GM11168 (cell line): ENCODE measurements at regions not wholly inside any gene's neighbourhood (a gene's known extent, or its start where the extent isn't known, plus 50 kb on each side); places are given as distances from the start of the nearest gene placed in this dataset.

ENCODE experiments used
- in situ Hi-C: fragments of 300-500 bp; cut with MboI; formaldehyde crosslinking; loops from one replicate; pipeline ENCODE4 v1.12.0; 2022; ENCODE audit warnings: low sequenced_read_pairs; ENCODE audit not compliant: unreplicated experiment

- in situ Hi-C loops, result no loop called here
These were observed 191.7 kb downstream of the ARL4A start for GRCh38 chr7:12879139-12879538.

DNA sequence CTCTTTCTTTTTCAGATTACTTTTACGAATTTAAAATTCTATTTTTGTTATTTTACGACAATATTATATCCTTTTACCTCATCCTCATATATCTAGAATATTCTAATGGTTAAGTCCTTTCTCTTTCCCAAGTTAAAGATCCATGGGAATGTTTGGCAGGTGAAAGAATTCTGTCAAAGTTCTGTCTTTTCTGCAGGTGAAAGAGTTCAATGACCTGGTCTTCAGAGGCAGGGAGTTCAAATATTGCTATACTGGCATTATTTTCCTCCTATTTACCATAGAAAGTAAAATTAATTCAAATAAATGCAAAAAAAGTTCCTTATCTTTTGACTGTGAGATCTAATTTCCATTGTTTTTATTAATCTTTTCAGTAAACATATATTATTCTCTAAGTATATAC is 194.3 kb downstream of the ARL4A start:
- in situ Hi-C loops, result no loop called here

DNA sequence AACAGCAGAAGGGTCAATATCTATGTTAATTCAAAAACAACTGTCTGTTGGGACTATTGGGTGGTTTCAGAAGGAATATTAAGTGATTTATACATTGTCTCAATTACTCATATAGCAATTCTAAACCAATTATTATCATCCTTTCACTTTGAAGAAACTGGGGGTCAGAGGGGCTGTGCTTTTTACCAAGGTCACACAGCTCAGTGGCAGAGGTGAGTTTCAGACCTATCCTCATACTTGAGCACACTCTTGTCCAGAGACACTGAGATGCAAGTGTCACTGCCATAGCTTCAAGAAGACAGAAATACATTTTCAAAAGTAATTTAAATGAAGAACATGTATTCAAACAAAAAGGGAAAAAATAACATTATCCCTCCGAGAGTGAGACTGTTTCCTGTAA is 195.3 kb downstream of the ARL4A start:
- in situ Hi-C loops, result no loop called here

DNA sequence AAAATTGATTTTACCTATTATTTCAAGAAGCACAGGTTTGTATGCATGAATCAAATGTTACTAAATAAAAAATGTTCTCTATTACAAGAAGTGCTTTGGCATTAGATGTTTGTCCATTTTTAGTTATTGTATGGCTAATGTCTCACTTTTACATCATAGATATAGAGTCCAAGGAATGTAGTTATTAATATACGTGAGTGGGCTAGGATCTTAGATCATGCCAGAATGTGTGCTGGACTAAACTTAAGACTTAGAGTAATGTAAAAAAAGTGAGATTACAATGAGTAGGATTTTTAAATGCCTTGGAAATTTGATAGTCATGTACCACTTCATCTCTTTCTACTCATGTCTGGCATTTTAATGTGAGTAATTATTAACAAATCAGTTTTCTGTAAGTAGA is 196.6 kb downstream of the ARL4A start:
- in situ Hi-C loops, result no loop called here

GRCh38 chr7:12884856-12885440 is 197.5 kb downstream of the ARL4A start:
- in situ Hi-C loops, result no loop called here

DNA sequence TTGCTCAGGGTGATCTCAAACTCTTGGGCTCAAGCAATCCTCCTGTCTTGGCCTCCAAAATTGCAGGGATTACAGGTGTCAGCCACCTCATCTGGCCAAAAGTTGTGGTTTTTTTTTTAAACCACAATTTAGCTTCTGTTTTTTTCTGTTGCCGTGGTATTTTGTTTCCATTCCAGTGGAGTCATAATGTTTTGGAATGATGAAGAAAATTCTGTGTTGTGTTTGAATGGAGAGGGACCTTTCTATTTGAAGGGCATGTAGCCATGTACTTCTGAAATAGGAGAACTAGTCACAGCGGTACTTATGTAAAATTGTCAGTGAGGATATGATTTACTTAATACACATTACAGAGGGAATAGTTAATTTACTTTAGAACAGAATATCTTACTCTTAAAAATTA is 201.3 kb downstream of the ARL4A start:
- in situ Hi-C loops, result no loop called here

DNA sequence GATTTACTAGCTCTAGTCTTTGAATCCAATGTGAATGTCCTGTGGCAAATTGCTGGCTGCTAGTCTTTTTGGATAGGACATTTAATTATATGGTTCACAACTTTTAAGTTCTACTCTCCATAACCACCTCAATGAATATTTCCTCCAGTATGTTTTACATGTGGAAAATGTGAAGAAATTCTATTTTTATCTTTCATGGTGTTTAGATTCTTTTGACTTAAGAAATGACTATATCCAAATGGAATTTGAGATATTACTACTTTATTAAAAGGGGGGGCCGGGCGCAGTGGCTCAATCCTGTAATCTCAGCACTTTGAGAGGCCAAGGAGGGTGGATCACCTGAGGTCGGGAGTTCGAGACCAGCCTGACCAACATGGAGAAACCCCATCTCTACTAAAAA is 202.0 kb downstream of the ARL4A start:
- in situ Hi-C loops, result no loop called here

GRCh38 chr7:12890586-12890985 is 203.2 kb downstream of the ARL4A start:
- in situ Hi-C loops, result no loop called here

GRCh38 chr7:12893292-12893691 is 205.9 kb downstream of the ARL4A start:
- in situ Hi-C loops, result no loop called here

DNA sequence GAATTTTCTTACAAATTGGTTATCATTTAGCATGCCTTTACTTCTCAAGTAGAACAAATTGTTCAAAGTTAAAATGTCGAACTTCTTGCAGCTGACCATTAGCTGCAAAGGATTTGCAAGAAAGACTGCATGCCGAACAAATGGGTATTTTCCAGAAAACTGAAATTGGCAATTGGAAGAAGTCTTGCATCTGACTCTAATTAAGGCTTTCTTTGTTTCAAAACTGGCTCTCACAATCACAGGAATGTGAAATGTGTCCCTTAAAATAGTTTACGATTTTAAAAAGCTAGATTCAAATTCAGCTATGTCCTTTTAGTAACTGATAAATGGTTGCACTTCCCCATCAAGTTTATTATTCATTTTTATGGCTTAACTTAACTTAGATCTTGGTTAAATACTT is 207.9 kb downstream of the ARL4A start:
- in situ Hi-C loops, result no loop called here

GRCh38 chr7:12896316-12896715 is 208.9 kb downstream of the ARL4A start:
- in situ Hi-C loops, result no loop called here

DNA sequence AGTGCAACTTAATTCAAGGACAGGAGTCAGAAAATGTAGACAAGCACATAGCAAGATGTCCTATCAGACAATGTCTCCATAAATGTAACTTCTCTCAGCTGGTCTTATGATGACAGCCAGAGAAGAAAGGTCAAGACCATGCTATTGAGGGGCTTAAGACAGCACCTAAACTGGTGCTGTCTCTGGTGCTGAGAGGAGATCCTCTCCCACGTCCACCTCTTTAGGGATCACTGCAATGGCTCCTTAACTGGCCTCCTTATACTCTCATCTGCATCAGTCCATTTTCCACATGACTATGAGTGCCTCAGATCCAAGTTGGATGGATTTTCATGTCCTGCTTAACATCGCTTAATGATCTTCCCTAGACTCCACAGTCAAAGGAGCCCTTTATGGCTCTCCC is 210.6 kb downstream of the ARL4A start:
- in situ Hi-C loops, result no loop called here

- in situ Hi-C loops, result no loop called here
These were observed 211.2 kb downstream of the ARL4A start for GRCh38 chr7:12898620-12899019.

DNA sequence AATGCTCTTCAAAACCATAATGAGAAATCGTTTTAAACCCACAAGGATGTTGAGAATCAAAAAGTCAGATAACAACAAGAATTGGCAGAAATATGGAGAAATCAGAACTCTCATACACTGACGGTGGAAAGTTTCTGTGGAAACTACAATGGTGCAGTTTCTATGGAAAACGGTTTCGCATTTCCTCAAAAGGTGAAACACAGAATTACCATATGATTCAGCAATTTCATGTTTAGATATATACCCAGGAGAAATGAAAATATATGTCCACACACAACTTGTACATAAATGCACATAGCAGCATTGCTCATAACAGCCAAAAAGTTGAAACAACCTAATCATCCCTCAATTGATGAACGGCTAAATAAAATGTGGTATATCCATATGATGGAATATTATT is 218.2 kb downstream of the ARL4A start:
- in situ Hi-C loops, result no loop called here

GRCh38 chr7:12907774-12908173 is 220.3 kb downstream of the ARL4A start:
- in situ Hi-C loops, result no loop called here

DNA sequence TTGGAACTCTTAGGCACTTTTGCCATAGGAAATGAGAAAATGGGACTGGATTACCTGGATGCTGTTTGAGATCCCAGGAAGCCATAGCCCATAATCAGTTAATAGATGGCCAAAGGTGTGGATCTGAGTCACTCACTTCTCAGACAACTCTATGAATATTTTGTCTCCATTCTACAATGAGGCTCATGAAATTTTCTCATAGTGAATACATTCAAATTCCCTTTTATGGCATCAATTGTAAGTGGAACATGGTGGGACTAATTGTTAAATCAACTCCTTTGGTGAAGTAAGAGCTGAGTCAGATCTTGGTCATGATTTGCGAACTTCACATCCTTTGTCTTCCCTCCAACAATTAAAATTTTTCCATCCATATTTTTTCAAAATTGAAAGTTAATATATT is 222.1 kb downstream of the ARL4A start:
- in situ Hi-C loops, result no loop called here

DNA sequence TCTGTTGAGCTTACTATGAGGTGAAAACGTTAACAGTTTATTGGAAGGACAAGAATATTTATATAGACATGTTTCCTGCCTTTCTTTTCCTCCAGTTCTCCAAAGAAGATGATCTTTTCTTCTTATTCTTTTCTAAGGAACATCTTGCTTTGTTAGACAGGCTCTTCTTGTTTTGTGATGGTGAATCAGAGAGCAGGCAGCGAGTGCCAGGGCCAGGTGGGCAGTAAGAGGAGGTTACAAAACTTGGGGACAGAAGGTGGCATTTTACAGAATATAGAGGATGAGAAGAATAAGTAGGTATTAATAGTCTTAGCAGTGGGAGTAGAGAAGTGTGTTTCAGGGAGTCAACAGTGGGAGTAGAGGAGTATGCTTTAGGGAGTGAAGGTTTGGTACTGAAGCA is 223.6 kb downstream of the ARL4A start:
- in situ Hi-C loops, result no loop called here

DNA sequence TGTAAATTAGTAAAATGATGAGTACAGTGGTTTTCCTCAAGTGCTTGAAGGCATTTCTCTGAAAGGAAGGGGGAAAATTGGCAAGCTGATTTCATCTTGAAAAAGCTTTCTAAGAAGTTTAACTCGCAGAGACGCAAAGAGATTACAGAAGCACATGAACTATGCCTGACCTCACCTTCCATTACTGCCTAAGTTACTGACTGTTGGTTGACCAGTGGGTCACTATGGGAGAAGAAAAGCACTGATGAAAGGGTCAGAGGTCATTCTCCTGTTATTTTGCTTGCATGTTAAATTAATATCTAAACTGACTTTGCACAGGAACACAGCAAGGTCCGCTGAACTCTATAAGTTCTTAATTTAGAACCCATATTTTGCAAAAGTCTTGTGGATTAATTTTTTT is 225.6 kb downstream of the ARL4A start:
- in situ Hi-C loops, result no loop called here

- in situ Hi-C loops, result no loop called here
These were observed 230.4 kb downstream of the ARL4A start for GRCh38 chr7:12917801-12918200.

DNA sequence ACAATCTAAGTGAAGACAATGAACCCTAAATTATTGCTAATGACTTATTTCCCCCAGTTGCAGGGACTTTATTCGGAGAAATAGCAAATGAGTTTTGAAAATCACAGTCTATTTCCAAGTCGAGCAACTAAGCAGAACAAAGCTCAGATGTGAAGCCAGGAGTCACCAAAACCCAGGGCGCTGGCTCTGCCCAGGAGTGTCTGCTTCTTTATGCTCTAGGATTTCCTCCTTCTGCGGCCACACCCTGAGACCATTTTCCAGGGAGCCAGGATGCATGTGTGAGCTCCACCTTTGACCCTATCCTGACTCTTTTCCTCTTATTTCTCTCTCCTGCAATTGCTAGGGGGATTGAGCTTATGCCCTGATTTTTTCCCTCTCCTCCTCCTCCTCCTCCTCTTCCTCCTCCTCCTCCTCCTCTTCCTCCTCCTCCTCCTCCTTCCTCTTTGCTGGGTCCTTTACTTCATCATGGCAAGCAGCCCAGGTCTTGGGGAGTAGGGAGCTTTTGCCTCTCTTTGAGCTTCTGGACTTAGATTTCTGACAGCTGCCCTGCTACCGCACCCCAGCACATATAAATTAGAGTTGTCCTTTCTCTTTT is 234.4 kb downstream of the ARL4A start:
- in situ Hi-C loops, result no loop called here

DNA sequence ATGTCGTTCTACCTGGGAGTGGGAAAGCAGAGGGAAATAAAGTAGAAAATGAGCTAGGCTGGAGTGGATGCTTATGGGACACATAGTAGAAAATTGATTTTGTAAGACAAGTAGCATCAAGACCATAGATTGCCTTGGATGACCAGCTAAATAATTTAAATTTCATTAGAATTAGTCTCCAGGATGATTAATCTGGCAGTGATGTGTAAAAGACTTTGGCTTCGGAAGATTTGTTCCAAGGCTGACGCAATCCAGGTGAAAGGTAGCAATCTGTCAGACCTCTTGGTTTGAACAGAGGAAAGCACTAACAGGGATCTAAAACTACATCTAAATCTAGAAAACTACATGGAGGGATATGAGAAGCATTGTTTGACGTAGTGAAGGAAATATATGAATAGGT is 236.5 kb downstream of the ARL4A start:
- in situ Hi-C loops, result no loop called here

GRCh38 chr7:12926206-12926605 is 238.8 kb downstream of the ARL4A start:
- in situ Hi-C loops, result no loop called here
